PC-3 (cell line): ENCODE measurements at regions not wholly inside any gene's neighbourhood (a gene's known extent, or its start where the extent isn't known, plus 50 kb on each side); places are given as distances from the start of the nearest gene placed in this dataset.
"Not testable (repeated sequence)": the region's sequence is repeated elsewhere in the genome, so short reads cannot be mapped to it uniquely, and the experiment has no call there.

Source experiments
- ATAC-seq: fragments of 200-7000 bp; cut with Tn5 transposase; 2 replicates; pipeline ENCODE4 v1.9.1; 2020; ENCODE audit warnings: mild to moderate bottlenecking, moderate library complexity
- BruUV-seq: library from RNA; stranded (reverse); fragments of 400-500 nt; replicated peaks from 2 replicates; lab custom pipeline; 2021; lab: Mats Ljungman, UMichigan
- CTCF ChIA-PET: fragments of 300-600 bp; sonication (Branson Sonifier 250); formaldehyde crosslinking; loops from one replicate; lab custom pipeline; 2022; ENCODE audit warnings: antibody characterized with exemption; lab: Charles Lee
- POLR2A ChIA-PET: fragments of 300-600 bp; sonication (Branson Sonifier 250); formaldehyde crosslinking; loops from one replicate; lab custom pipeline; 2022; ENCODE audit warnings: antibody characterized with exemption; ENCODE audit not compliant: unreplicated experiment; lab: Charles Lee
- DNase-seq: peaks from one replicate; pipeline ENCODE4 v3.0.0-alpha.2; 2015
- H2AFZ ChIP-seq: fragments of 300-600 bp; sonication (generic); 2 replicates; pipeline ENCODE4 v1.6.0; 2016; ENCODE audit warnings: antibody characterized with exemption, low read length
- H3F3A ChIP-seq: fragments of 300-600 bp; sonication (generic); one replicate; pipeline ENCODE4 v1.6.0; 2017; ENCODE audit warnings: antibody characterized with exemption, low read length, control low read depth, mild to moderate bottlenecking; ENCODE audit not compliant: unreplicated experiment
- H3K27ac ChIP-seq: fragments of 300-600 bp; sonication (generic); 2 replicates; pipeline ENCODE4 v1.5.1; 2016; ENCODE audit warnings: mild to moderate bottlenecking, low read length
- H3K27me3 ChIP-seq: fragments of 300-600 bp; sonication (generic); 2 replicates; pipeline ENCODE4 v1.6.1; 2016; ENCODE audit warnings: low read length, mixed read lengths
- H3K36me3 ChIP-seq: fragments of 300-600 bp; sonication (generic); 2 replicates; pipeline ENCODE4 v1.6.1; 2016; ENCODE audit warnings: low read depth, mixed run types, low read length, mixed read lengths
- H3K4me1 ChIP-seq: fragments of 300-600 bp; sonication (generic); 2 replicates; pipeline ENCODE4 v1.5.1; 2016; ENCODE audit warnings: low read length; ENCODE audit not compliant: insufficient read depth
- H3K4me2 ChIP-seq: fragments of 300-600 bp; sonication (generic); 2 replicates; pipeline ENCODE4 v1.6.0; 2016; ENCODE audit warnings: low read length
- H3K4me3 ChIP-seq: fragments of 300-600 bp; sonication (generic); 2 replicates; pipeline ENCODE4 v1.5.1; 2016; ENCODE audit warnings: mild to moderate bottlenecking, low read length, mixed read lengths
- H3K79me2 ChIP-seq: fragments of 300-600 bp; sonication (generic); 2 replicates; pipeline ENCODE4 v1.6.1; 2017; ENCODE audit warnings: low read length, mixed read lengths
- H3K9ac ChIP-seq: fragments of 300-600 bp; sonication (generic); 2 replicates; pipeline ENCODE4 v1.6.0; 2016; ENCODE audit warnings: mild to moderate bottlenecking, low read length
- H3K9me2 ChIP-seq: fragments of 300-600 bp; sonication (generic); replicated peaks from 2 replicates; pipeline ENCODE4 v1.6.1; 2016; ENCODE audit warnings: mixed run types, low read length, mixed read lengths
- H3K9me3 ChIP-seq: fragments of 300-600 bp; sonication (generic); 2 replicates; pipeline ENCODE4 v1.6.1; 2016; ENCODE audit warnings: low read length, mixed read lengths
- H4K20me1 ChIP-seq: fragments of 300-600 bp; sonication (generic); 2 replicates; pipeline ENCODE4 v1.6.1; 2016; ENCODE audit warnings: low read length, mixed read lengths
- EZH2 ChIP-seq: fragments of 300-600 bp; sonication (generic); IDR thresholded peaks from one replicate; pipeline ENCODE4 v1.6.1; 2017; ENCODE audit warnings: antibody characterized with exemption, mild to moderate bottlenecking, low read length; ENCODE audit not compliant: unreplicated experiment
- EZH2phosphoT487 ChIP-seq: fragments of 300-600 bp; sonication (generic); IDR thresholded peaks from 2 replicates; pipeline ENCODE4 v1.6.1; 2018; ENCODE audit warnings: mild to moderate bottlenecking, antibody characterized with exemption, low read length, borderline replicate concordance
- intact Hi-C: fragments of 100-400 bp; cut with micrococcal nuclease; formaldehyde crosslinking; loops from 2 replicates; pipeline ENCODE4 v1.9.0; 2023
- TF ChIP-seq, protein P1 (sequence below): fragments of 300-600 bp; sonication (generic); conservative IDR thresholded peaks from 2 replicates; pipeline ENCODE4 v1.5.1; 2017; ENCODE audit warnings: antibody characterized with exemption, low read depth, mild to moderate bottlenecking, low read length

DNA sequence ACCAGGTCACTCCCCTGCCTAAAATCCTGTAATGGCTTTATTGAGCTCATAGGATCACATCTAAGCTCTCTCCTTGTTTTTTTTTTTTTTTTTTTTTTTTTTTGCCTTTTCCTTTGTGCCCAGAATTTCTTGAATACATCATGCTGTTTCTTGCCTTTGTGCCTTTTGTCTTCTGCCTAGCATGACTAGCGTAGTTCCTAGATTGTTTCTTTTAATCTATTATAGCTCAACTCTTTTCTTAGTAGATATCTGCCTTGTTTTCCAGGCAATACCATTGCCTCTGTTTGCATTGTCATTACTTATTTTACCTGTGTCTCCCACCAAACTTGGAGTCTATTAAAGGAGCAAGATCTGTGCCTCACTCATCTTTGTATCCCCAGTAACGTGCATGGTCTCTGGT, 106.1 kb upstream of the C9orf72 start:
- no peaks in the 10 kb centered on the region for H4K20me1 ChIP-seq
- H3K4me3 ChIP-seq = no peak overlapping the region
- BruUV-seq = no TSS peak
- no peaks in the 10 kb centered on the region for H3K9me2 ChIP-seq
- no peak overlapping the region for H3K9ac ChIP-seq
- no peaks in the 10 kb centered on the region for H3F3A ChIP-seq
- TF ChIP-seq EZH2 (no peak), EZH2phosphoT487 (no peak)
- TF ChIP-seq, protein P1, sequence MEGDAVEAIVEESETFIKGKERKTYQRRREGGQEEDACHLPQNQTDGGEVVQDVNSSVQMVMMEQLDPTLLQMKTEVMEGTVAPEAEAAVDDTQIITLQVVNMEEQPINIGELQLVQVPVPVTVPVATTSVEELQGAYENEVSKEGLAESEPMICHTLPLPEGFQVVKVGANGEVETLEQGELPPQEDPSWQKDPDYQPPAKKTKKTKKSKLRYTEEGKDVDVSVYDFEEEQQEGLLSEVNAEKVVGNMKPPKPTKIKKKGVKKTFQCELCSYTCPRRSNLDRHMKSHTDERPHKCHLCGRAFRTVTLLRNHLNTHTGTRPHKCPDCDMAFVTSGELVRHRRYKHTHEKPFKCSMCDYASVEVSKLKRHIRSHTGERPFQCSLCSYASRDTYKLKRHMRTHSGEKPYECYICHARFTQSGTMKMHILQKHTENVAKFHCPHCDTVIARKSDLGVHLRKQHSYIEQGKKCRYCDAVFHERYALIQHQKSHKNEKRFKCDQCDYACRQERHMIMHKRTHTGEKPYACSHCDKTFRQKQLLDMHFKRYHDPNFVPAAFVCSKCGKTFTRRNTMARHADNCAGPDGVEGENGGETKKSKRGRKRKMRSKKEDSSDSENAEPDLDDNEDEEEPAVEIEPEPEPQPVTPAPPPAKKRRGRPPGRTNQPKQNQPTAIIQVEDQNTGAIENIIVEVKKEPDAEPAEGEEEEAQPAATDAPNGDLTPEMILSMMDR = no peak
- intact Hi-C loops = no loop called here
- ATAC-seq (no peak), DNase-seq (no peak)
- no peak overlapping the region for H3K27ac ChIP-seq
- no peak overlapping the region for H3K4me2 ChIP-seq
- ChIA-PET CTCF (no interaction called here), POLR2A (no interaction called here)
- no peaks in the 10 kb centered on the region for H3K79me2 ChIP-seq
- H2AFZ ChIP-seq = no peak overlapping the region
- no peaks in the 10 kb centered on the region for H3K36me3 ChIP-seq
- H3K4me1 ChIP-seq = no peaks in the 10 kb centered on the region
- H3K27me3 ChIP-seq = no peaks in the 10 kb centered on the region
- H3K9me3 ChIP-seq = no peaks in the 10 kb centered on the region

- Histone ChIP-seq H3K4me1 (no peaks in the 10 kb centered on the region), H3K36me3 (no peaks in the 10 kb centered on the region), H3K27me3 (no peaks in the 10 kb centered on the region), H3K79me2 (no peaks in the 10 kb centered on the region), H3K4me2 (no peak overlapping the region), H3K27ac (no peak overlapping the region), H2AFZ (no peak overlapping the region), H3K9me2 (no peaks in the 10 kb centered on the region), H3K9ac (no peak overlapping the region), H3F3A (no peaks in the 10 kb centered on the region), H4K20me1 (no peaks in the 10 kb centered on the region), H3K9me3 (no peaks in the 10 kb centered on the region), H3K4me3 (no peak overlapping the region)
- intact Hi-C loops = no loop called here
- ATAC-seq (no peak), DNase-seq (no peak)
- no TSS peak for BruUV-seq
- TF ChIP-seq EZH2phosphoT487 (no peak), EZH2 (no peak)
- TF ChIP-seq, protein P1 = no peak
- ChIA-PET POLR2A (no interaction called here), CTCF (no interaction called here)
Observed at GRCh38 chr9:27683181-27683580, 109.9 kb upstream of the C9orf72 start.

GRCh38 chr9:27688954-27689353, 115.7 kb upstream of the C9orf72 start:
- Histone ChIP-seq H3K9ac (no peak overlapping the region), H3K4me3 (no peak overlapping the region), H3K9me3 (no peaks in the 10 kb centered on the region), H3K4me1 (no peaks in the 10 kb centered on the region), H2AFZ (no peak overlapping the region), H3K36me3 (no peaks in the 10 kb centered on the region), H3K27me3 (no peaks in the 10 kb centered on the region), H3K27ac (no peak overlapping the region), H3K9me2 (no peaks in the 10 kb centered on the region), H3K4me2 (no peak overlapping the region), H4K20me1 (no peaks in the 10 kb centered on the region), H3F3A (no peaks in the 10 kb centered on the region), H3K79me2 (no peaks in the 10 kb centered on the region)
- TF ChIP-seq, protein P1 = no peak
- TF ChIP-seq EZH2 = no peak
- TF ChIP-seq EZH2phosphoT487 = no peak
- intact Hi-C loops = no loop called here
- POLR2A ChIA-PET = no interaction called here
- ATAC-seq (no peak), DNase-seq (no peak)
- CTCF ChIA-PET = no interaction called here
- BruUV-seq = no TSS peak

- ATAC-seq, H3K9me3 ChIP-seq, H3K4me3 ChIP-seq, POLR2A ChIA-PET, H3K4me1 ChIP-seq, H3K9me2 ChIP-seq, intact Hi-C loops, H3K36me3 ChIP-seq, H3K27ac ChIP-seq, H3K4me2 ChIP-seq, BruUV-seq, H3K27me3 ChIP-seq, H3K79me2 ChIP-seq, H3F3A ChIP-seq, H4K20me1 ChIP-seq, H3K9ac ChIP-seq, DNase-seq, CTCF ChIA-PET, H2AFZ ChIP-seq: not testable (repeated sequence)
Observed at GRCh38 chr9:27690816-27691215, 117.5 kb upstream of the C9orf72 start.
